T-helper 9 cell (primary cell): ENCODE measurements at regions not wholly inside any gene's neighbourhood (a gene's known extent, or its start where the extent isn't known, plus 50 kb on each side); places are given as distances from the start of the nearest gene placed in this dataset.
"Not testable (repeated sequence)": the region's sequence is repeated elsewhere in the genome, so short reads cannot be mapped to it uniquely, and the experiment has no call there.

Experiments
- DNase-seq: peaks from one replicate; pipeline ENCODE4 v3.0.0-alpha.2; 2020

DNA sequence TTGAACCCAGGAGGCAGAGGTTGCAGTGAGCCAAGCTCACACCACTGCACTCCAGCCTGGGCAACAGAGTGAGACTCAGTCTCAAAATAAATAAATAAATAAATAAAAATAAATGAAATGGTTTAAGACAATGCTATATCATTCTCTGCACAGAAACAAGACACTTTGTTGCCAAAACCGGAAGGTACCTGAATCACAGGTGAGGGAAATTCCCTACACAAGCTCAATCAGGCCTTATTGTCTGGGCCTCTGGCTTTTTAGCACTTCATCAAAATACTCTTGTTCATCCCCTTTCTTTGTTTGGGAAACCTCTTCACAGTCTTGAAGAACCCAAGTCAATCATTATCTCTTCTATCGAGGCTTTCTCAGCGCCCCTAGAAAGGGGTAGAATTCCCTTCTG lies 166.1 kb upstream of the NPSR1 start:
- no peak for DNase-seq

DNA sequence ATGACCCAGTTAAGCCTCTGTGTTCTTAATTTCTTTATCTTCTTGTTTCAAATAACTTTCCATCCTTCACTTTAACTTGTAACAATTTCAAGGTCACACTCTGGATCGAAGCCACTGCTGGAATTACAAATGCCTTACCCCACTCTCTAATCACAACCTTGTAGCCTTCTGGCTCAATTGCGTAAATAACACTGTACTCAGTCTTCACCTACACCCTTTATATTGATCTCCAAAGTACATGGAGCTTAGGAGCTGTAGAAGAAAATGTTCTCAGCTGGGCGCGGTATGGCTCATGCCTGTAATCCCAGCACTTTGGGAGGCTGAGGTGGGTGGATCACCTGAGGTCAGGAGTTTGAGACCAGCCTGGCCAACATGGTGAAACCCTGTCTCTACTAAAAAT lies 164.3 kb upstream of the NPSR1 start:
- no peak for DNase-seq

DNA sequence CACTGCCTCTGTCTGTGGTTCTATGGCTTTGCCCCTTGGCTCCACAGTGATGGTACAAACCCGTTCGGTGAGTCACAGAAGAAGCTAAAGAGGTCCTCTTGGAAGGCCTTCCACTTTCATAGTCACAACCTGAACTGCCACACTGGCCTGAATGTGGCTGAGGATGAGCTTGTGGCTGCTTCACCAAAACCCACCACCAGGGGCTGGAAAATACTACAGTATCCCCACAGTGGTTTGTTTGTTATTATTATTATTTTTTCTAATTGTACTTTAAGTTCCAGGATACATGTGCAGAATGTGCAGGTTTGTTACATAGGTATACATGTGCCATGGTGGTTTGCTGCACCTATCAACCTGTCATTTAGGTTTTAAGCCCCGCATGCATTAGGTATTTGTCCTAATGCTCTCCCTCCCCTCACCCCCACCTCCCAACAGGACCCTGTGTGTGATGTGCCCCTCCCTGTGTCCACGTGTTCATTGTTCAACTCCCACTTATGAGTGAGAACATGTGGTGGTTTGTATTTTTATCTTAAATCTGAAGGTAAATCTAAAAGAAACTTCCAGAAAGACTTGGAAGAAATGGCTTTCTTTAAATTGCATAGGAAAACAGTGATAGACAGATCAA lies 160.8 kb upstream of the NPSR1 start:
- no peak for DNase-seq

DNA sequence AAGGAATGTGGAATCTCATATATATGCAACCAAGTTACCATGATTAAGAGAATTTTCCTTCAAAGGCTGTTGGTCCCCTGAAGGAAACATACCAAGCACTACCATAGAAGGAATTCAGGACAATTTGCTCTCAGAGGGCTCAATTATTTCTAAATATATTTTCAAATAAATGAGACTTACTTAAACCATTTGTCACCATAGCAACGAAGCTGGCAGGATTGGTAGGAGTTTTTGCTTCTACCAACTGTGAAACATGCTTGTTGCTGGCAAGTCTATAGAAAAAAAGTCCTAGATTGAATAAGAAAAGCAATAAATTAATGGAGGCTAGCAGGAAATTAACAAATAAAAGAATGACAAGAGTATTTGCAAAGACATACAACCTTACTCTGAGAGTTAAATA lies 156.9 kb upstream of the NPSR1 start:
- no peak for DNase-seq

DNA sequence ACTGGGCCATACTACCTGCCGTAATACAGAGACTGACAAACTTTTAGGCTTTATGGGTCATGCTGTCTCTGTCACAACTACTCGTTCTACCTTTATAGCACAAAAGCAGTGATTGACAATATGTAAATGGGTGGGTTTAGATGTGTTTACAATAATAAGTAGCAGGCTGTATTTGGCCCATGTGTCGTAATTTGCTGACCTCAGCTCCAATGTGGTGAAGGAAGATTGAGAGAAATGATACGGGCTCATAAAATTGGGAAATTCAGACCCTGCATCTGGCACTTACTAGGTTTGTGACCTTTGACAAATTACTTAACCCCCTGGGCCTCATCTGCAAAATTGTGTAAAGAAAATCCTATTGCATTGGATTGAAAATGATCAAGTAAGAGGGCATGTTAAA lies 150.8 kb upstream of the NPSR1 start:
- DNase-seq: no peak

DNA sequence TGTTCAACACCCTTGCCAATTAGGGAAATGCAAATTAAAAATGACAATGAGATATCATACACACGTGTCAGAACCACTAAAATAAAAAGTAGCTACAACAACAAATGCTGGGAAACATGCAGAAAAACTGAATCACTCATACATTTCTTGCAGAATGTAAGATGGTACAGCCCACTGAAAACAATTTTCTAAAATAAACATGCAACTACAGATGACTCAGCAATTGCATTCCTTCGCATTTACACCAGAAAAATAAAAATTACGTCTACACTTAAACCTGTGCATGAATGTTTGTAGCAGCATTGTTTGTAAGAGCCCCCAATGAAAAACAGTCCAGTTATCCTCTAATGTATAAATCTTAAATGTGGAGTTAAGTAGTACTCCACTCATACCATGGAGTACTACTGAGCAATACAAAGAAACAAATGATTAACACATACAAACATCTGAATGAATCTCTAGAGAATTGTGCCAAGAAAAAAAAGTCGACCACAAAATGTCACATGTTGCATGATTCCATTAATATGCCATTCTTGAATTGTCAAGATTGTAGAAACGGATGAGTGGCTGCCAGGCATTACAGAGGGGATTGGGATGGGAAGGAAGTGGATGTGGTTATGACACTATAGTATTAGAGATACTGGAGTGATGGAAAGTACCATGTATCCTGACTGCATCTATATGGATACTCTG lies 134.6 kb upstream of the NPSR1 start:
- DNase-seq: no peak

DNA sequence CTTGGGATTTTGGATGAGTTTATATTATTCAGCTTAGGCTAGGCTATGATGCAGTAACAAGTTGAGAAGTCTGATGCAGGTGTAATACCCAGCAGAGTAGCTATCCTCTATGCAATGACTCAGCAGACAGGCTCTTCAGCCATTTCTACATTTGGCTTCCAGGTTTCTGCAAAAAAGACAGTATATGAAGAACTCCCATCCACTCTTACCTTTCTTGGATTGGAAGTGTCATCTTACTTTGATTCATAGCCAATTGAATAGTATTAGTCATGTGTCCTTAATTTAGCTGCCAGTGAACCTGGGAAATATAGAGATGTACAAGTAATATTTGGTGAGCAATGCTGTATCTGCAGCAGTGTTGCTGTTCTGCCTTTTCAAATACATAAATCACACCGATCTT lies 127.8 kb upstream of the NPSR1 start:
- DNase-seq: no peak

DNA sequence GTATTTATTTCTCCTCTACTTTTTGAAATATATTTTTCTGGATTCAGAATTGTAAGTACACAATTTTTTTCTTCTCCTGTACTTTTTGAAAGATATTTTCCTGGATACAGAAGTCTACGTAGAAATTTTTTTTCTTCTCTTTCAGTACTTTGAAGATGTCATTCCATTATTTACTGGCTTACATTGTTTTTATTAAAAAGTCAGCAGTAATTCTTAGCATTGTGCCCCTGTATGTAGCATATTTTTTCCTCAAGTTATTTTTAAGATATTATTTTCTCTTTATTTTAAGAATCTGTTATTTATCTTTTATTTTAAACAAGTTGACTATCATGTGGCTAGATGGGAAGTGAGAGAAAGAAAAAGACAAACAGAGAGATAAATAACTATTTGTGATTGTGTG lies 119.0 kb upstream of the NPSR1 start:
- DNase-seq: no peak

DNA sequence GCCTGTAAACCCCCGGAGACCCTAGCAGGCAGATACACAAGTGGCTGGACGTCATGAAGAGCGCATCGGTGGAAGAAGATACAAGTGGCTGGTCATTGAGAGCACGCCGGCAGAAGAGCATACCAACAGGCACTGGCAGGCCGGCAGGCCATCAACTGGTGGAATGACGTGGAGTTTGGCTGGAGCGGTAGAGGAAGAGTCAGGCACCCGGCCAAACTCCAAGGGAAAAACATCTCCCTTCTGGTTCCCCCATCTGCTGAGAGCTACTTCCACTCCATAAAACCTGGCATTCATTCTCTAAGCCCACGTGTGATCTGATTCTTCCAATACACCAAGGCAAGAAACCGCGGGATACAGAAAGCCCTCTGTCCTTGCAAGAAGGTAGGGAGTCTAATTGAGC lies 113.4 kb upstream of the NPSR1 start:
- DNase-seq: no peak

DNA sequence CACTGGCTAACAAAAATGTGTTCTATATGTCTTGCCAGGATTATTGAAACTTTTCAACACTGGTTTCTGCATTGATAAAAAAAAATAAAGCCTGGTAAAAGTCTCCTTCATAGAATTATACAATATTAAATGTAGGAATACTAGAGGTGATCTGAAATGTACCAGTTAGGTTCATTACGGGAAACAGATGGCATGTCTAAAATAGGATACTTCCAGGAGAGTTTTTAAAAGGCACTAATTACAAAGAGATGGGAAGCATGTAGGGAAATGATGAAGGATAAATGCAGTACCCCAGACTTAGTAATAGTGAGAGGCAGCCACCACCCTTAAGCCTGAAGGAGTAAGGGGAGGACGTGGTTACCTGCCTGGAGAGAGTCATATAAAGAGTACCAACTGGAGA lies 107.0 kb upstream of the NPSR1 start:
- DNase-seq: no peak

DNA sequence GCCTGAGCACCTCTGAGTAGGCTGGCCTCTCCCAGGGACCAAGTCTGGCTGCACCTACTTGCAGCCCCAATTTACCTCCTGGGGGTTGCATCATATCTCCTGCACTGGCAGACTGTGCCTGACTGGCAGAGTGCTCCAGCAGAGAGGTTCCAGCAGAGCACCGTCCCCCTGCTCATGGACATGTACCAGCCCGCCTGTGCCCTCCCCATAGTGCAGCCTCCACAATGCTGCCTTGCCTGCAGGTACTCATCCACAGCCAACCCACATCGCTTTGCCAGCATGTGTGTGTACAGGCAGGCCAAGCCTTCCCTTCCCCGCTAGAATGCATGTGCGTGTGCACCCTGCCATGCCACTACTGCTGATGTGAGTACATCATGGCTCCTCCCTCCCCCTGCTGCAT lies 105.5 kb upstream of the NPSR1 start:
- DNase-seq: no peak

DNA sequence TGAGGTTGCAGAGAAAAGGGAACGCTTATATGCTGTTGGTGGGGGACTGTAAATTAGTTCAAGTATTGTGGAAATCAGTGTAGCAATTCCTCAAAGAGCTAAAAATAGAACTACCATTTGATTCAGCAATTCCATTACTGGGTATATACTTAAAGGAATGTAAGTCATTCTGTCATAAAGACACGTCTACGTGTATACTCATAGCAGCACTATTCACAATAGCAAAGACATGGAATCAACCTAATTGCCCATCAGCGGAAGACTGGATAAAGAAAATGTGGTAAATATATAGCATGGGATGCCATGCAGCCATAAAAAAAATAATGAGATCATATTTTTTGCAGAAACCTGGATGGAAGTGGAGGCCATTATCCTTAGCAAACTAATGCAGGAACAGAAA lies 100.0 kb upstream of the NPSR1 start:
- no peak for DNase-seq

DNA sequence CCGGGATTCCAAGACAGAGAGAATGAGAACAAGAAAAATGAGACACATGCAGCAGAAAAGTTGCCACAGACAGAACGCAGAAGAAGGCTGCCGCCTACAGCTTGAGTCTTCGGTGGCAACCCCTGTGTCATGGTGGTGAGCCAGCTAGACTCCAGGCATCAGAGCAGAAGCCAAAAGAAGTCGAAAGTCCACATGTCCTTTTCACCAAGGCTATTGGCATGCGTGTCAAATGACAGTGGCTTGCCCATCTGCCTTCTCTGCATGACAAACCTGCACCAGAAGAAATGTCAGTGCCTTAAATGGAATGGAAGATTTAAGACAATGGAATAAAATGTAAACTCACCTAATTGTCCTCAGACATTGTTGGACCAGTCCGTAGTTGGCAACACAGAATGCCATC lies 93.9 kb upstream of the NPSR1 start:
- no peak for DNase-seq

DNA sequence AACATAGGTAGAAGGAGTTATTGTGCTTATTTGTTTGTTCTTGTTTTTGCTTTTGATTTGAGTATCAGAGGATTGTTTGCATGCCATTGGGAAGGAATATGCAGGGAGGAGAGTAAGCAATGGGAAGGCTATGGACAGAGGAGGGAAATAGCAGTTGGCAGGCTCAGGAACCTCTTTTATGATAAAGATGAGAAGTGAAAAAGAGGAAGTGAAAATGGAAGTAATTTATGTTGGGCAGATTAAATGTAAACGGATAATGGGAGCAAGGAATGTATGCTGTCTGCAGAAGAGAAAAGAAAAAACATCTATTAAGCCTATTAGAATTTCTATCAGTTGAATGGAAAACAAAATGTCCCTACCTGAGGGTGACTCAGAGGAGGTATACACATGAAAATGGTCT lies 90.1 kb upstream of the NPSR1 start:
- no peak for DNase-seq

DNA sequence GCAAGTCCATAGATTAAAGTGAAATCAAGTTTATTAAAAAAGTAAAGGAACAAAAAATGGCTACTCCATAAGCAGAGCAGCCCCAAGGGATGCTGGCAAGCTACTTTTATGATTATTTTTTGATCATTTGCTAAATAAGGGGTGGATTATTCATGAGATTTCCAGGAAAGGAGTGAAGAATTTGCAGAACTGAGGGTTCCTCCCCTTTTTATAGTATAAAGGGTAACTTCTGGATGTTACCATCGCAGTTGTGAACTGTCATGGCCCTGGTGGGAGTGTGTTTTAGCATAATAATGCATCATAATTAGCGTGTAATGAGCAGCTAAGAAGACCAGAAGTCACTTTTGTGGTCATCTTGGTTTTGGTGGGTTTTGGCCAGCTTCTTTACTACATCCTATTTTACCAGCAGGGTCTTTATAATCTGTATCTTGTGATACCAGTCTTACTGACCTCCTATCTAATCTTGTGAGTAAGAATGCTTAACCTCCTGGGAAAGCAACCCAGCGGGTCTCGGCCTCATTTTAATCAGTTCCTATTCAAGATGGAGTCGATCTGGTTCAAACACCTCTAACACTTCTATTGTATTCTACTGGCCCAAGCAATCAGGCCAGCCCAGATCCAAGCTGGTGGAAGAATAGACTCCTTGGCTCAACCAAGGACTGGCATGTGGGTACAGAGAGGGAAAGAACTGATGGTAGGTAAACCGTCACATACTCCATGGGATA lies 87.9 kb upstream of the NPSR1 start:
- no peak for DNase-seq

DNA sequence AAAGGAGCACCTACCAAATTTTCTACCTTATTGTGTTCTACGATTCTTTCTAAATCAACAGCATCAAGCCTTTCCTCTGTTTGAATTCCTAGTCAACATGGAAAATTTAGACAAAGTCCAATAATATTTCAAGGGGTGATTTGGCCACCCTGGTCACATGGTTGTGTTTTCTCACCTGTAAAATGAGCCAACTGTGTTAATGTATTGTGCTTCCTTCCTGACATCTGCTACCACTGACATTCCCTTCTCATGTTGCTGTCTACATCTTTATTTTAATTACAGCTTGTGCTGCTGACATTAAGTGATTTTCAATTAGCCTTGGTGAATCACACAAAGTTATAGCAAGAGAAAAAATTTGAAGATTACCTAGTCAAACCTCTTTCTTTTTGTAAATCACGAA lies 83.0 kb upstream of the NPSR1 start:
- no peak for DNase-seq

DNA sequence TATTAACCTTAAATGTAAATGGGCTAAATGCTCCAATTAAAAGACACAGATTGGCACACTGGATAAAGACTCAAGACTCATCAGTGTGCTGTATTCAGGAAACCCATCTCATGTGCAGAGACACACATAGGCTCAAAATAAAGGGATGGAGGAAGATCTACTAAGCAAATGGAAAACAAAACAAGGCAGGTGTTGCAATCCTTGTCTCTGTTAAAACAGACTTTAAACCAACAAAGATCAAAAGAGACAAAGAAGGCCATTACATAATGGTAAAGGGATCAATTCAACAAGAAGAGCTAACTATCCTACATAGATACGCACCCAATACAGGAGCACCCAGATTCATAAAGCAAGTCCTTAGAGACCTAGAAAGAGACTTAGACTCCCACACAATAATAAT lies 80.1 kb upstream of the NPSR1 start:
- not testable (repeated sequence) for DNase-seq

DNA sequence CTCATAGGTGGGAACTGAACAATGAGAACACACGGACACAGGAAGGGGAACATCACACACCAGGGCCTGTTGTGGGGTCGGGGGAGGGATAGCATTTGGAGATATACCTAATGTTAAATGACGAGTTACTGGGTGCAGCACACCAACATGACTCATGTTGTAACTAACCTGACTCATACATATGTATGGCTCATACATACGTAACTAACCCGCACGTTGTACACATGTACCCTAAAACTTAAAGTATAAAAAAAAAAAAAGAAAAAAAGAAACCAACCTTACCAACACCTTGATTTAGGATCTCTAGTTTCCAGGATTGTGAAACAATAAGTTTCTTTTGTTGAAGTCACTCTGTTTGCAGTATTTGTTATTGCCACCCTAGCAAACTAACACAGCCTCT lies 76.3 kb upstream of the NPSR1 start:
- not testable (repeated sequence) for DNase-seq

DNA sequence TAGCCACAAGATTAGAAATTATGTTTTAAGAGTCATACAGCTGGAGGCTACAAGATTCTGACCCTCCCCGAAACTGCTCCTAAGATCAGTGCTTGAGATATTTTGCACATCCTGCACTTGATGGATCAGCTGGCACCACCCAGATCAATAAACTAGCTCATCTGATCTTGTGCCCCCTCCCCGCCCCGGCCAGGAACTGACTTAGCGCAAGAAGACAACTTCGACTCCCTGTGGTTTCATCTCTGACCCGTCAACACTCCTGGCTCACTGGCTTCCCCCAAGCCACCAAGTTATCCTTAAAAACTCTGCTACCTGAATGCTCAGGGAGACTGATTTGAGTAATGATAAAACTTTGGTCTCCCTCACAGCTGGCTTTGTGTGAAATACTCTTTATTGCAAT lies 73.5 kb upstream of the NPSR1 start:
- DNase-seq: no peak

DNA sequence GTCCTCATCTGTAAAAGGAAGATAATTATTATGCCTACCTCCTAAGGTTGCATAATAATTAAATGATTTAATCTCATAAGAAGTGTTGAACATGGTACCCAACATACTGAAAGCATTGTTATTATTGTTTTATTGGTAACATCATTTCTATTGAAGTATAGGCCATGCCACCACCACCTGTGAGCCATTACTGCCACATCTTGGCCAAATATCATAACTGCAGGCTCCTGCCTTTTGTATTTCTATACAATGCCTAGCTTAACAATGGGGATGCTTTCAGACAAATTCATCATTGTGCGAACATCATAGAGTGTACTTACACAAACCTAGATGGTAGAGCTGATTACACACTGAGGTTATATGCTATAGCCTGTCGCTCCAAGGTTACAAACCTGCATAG lies 61.1 kb upstream of the NPSR1 start:
- DNase-seq: no peak

DNA sequence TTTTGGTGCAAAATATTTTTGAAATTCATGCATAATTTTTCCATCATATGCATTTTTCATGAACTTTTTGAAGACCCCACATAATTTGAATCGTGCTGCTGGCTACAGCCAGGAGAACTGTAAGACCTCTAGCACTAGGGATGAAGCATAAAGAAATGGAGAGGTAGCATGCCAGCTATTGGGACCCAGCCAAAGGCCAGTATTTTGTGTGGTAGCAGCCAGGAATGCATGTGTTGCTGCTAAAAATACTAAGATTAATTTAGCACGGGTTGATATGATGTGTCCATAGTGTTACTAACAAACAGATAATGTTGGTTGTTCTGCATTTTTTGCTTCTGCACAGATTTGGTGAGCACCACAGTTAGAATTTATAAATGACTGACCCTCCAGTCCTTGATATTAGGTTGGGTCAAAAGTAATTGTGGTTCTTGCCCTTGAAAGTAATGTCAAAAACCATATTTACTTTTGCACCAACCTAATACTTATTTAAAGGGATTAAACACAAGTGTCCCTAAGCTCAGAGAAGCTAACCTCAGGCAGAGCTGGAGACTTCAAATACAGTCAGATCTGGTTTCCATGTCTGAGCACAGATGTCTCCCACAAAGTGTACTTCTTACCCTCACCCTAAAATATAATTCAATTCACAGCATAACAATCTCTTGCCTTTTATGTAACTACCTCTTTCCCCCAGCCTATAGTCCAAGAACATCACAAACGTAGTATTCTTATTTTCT lies 54.1 kb upstream of the NPSR1 start:
- no peak for DNase-seq
